ENCODE measurements at regions not wholly inside any gene's neighbourhood (a gene's known extent, or its start where the extent isn't known, plus 50 kb on each side); places are given as distances from the start of the nearest gene placed in this dataset.

- no peaks in the 10 kb centered on the region for H3K36me3 ChIP-seq
- TF ChIP-seq, protein P1, sequence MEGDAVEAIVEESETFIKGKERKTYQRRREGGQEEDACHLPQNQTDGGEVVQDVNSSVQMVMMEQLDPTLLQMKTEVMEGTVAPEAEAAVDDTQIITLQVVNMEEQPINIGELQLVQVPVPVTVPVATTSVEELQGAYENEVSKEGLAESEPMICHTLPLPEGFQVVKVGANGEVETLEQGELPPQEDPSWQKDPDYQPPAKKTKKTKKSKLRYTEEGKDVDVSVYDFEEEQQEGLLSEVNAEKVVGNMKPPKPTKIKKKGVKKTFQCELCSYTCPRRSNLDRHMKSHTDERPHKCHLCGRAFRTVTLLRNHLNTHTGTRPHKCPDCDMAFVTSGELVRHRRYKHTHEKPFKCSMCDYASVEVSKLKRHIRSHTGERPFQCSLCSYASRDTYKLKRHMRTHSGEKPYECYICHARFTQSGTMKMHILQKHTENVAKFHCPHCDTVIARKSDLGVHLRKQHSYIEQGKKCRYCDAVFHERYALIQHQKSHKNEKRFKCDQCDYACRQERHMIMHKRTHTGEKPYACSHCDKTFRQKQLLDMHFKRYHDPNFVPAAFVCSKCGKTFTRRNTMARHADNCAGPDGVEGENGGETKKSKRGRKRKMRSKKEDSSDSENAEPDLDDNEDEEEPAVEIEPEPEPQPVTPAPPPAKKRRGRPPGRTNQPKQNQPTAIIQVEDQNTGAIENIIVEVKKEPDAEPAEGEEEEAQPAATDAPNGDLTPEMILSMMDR (IDR thresholded peaks at IDR 0.05): no peak
- H3K4me3 ChIP-seq: no peak overlapping the region
- no peak for DNase-seq (ENCODE audit: low spot score)
- ATAC-seq (ENCODE audit: insufficient number of reproducible peaks, low FRiP score, low read depth): no peak
- no peaks in the 10 kb centered on the region for H3K9me3 ChIP-seq
- H3K4me1 ChIP-seq (ENCODE audit: control insufficient read depth in 1 of 2, low read depth in 2 of 2): no peaks in the 10 kb centered on the region
- H3K27me3 ChIP-seq (replicated peaks; ENCODE audit: insufficient read depth): no peaks in the 10 kb centered on the region
- no peak overlapping the region for H3K27ac ChIP-seq
These were observed 217.0 kb upstream of the STEAP4 start for GRCh38 chr7:88523645-88524044.

GRCh38 chr7:88522771-88523293 lies 216.1 kb upstream of the STEAP4 start:
- Histone ChIP-seq H3K27me3 (replicated peaks; ENCODE audit: insufficient read depth) (no peaks in the 10 kb centered on the region), H3K36me3 (no peaks in the 10 kb centered on the region), H3K4me1 (ENCODE audit: control insufficient read depth in 1 of 2, low read depth in 2 of 2) (no peaks in the 10 kb centered on the region), H3K9me3 (no peaks in the 10 kb centered on the region), H3K27ac (no peak overlapping the region), H3K4me3 (no peak overlapping the region)
- TF ChIP-seq, protein P1 (IDR thresholded peaks at IDR 0.05): no peak
- ATAC-seq (ENCODE audit: insufficient number of reproducible peaks, low FRiP score, low read depth) (no peak), DNase-seq (ENCODE audit: low spot score) (no peak)

GRCh38 chr7:88516429-88516828 lies 209.7 kb upstream of the STEAP4 start:
- ATAC-seq (ENCODE audit: insufficient number of reproducible peaks, low FRiP score, low read depth) (no peak), DNase-seq (ENCODE audit: low spot score) (no peak)
- Histone ChIP-seq H3K27me3 (replicated peaks; ENCODE audit: insufficient read depth) (no peaks in the 10 kb centered on the region), H3K4me3 (no peak overlapping the region), H3K9me3 (no peaks in the 10 kb centered on the region), H3K4me1 (ENCODE audit: control insufficient read depth in 1 of 2, low read depth in 2 of 2) (no peaks in the 10 kb centered on the region), H3K36me3 (no peaks in the 10 kb centered on the region), H3K27ac (no peak overlapping the region)
- TF ChIP-seq, protein P1 (IDR thresholded peaks at IDR 0.05): no peak

DNA sequence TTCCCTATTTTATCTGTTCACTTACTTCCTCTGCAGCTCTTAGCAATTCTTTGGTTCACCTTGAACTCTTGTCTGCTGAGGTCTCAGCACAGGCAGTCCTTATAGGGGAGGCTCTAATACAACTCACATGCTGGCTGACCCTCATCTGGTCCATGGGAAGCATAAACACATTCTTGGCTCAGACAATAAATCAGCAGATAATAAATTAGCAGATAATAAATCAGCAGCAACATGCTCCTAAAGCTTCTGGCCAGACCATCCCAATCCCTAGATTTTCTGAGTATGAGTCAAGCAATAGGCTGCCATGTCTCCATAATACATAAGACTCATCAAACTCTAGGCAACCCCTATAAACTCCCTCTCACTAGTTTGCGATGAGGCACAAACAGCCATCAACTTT lies 208.6 kb upstream of the STEAP4 start:
- no peaks in the 10 kb centered on the region for H3K27me3 ChIP-seq (replicated peaks; ENCODE audit: insufficient read depth)
- ATAC-seq (ENCODE audit: insufficient number of reproducible peaks, low FRiP score, low read depth): no peak
- H3K27ac ChIP-seq: no peak overlapping the region
- no peaks in the 10 kb centered on the region for H3K9me3 ChIP-seq
- no peak for DNase-seq (ENCODE audit: low spot score)
- H3K4me1 ChIP-seq (ENCODE audit: control insufficient read depth in 1 of 2, low read depth in 2 of 2): no peaks in the 10 kb centered on the region
- H3K4me3 ChIP-seq: no peak overlapping the region
- no peaks in the 10 kb centered on the region for H3K36me3 ChIP-seq
- TF ChIP-seq, protein P1 (IDR thresholded peaks at IDR 0.05): no peak

DNA sequence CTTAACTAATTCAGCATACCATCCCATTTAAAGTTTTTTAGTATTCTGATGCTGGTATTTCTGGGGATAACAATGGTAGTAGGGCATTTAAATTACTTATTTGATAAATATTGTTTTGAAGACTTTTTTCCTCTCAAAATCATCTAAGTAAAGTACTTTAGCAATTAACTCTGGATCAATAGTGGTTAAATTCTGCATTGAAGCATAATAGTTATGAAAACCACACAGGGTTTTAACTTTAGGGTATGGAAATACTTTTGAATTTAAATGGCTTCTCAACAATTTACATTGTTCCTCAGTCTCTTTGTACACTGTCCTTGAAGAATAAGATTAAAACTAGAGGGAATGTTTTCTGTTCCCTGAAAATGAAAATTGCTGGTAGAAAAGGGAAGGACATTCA lies 202.6 kb upstream of the STEAP4 start:
- Histone ChIP-seq H3K9me3 (no peaks in the 10 kb centered on the region), H3K27me3 (replicated peaks; ENCODE audit: insufficient read depth) (no peaks in the 10 kb centered on the region), H3K4me1 (ENCODE audit: control insufficient read depth in 1 of 2, low read depth in 2 of 2) (no peaks in the 10 kb centered on the region), H3K36me3 (no peaks in the 10 kb centered on the region), H3K4me3 (no peak overlapping the region), H3K27ac (no peak overlapping the region)
- TF ChIP-seq, protein P1 (IDR thresholded peaks at IDR 0.05): no peak
- no peak for DNase-seq (ENCODE audit: low spot score)
- ATAC-seq (ENCODE audit: insufficient number of reproducible peaks, low FRiP score, low read depth): no peak
